OCI-LY1 (cell line): ENCODE measurements at regions not wholly inside any gene's neighbourhood (a gene's known extent, or its start where the extent isn't known, plus 50 kb on each side); places are given as distances from the start of the nearest gene placed in this dataset.

Experiments
- H2AFZ ChIP-seq: fragments of 200-600 bp; sonication (generic), shearing (Covaris generic); 2 replicates; pipeline ENCODE4 v1.6.0; 2014; ENCODE audit warnings: antibody characterized with exemption, mild to moderate bottlenecking, low read length
- H3F3A ChIP-seq: fragments of 200-600 bp; sonication (generic), shearing (Covaris generic); 2 replicates; pipeline ENCODE4 v1.6.0; 2014; ENCODE audit warnings: mild to moderate bottlenecking, antibody characterized with exemption, low read length, moderate library complexity; ENCODE audit not compliant: insufficient read depth
- H3K27ac ChIP-seq: fragments of 200-600 bp; sonication (generic); 2 replicates; pipeline ENCODE4 v1.5.1; 2014; ENCODE audit warnings: low read length, mixed run types, mild to moderate bottlenecking, low read depth; ENCODE audit not compliant: poor library complexity, severe bottlenecking
- H3K27me3 ChIP-seq: fragments of 200-600 bp; sonication (generic); 2 replicates; pipeline ENCODE4 v1.6.0; 2014; ENCODE audit warnings: antibody characterized with exemption, mild to moderate bottlenecking, low read length, moderate library complexity; ENCODE audit not compliant: insufficient read depth
- H3K36me3 ChIP-seq: fragments of 200-600 bp; sonication (generic); 2 replicates; pipeline ENCODE4 v1.6.1; 2014; ENCODE audit warnings: mild to moderate bottlenecking, antibody characterized with exemption, low read length, moderate library complexity, mixed read lengths; ENCODE audit not compliant: insufficient read depth
- H3K4me1 ChIP-seq: fragments of 200-600 bp; sonication (generic); 2 replicates; pipeline ENCODE4 v1.5.1; 2014; ENCODE audit warnings: mild to moderate bottlenecking, low read length, moderate library complexity; ENCODE audit not compliant: insufficient read depth, severe bottlenecking
- H3K4me2 ChIP-seq: fragments of 200-600 bp; sonication (generic), shearing (Covaris generic); 2 replicates; pipeline ENCODE4 v1.6.1; 2014; ENCODE audit warnings: low read length
- H3K4me3 ChIP-seq: fragments of 200-600 bp; sonication (generic); 2 replicates; pipeline ENCODE4 v1.5.1; 2014; ENCODE audit warnings: low read length, low read depth, mild to moderate bottlenecking, mixed read lengths; ENCODE audit not compliant: poor library complexity, severe bottlenecking
- H3K79me2 ChIP-seq: fragments of 200-600 bp; shearing (Covaris generic); 2 replicates; pipeline ENCODE4 v1.6.1; 2016; ENCODE audit warnings: mixed run types, low read length, mixed read lengths; ENCODE audit not compliant: insufficient read depth
- H3K9ac ChIP-seq: fragments of 200-600 bp; sonication (generic), shearing (Covaris generic); 2 replicates; pipeline ENCODE4 v1.6.1; 2014; ENCODE audit warnings: mild to moderate bottlenecking, low read length, mixed read lengths
- H3K9me2 ChIP-seq: fragments of 200-600 bp; sonication (generic), shearing (Covaris generic); 2 replicates; pipeline ENCODE4 v1.6.1; 2014; ENCODE audit warnings: low read depth, mild to moderate bottlenecking, low read length, mixed read lengths
- H3K9me3 ChIP-seq: fragments of 200-600 bp; shearing (Covaris generic); 2 replicates; pipeline ENCODE4 v1.6.1; 2014; ENCODE audit warnings: low read length, mixed read lengths
- H4K20me1 ChIP-seq: fragments of 200-600 bp; sonication (generic), shearing (Covaris generic); 2 replicates; pipeline ENCODE4 v1.6.0; 2016; ENCODE audit warnings: mild to moderate bottlenecking, low read length; ENCODE audit not compliant: insufficient read depth
- CTCF ChIP-seq: fragments of 200-600 bp; sonication (generic), shearing (Covaris generic); IDR thresholded peaks from 2 replicates; pipeline ENCODE4 v1.5.1; 2017; ENCODE audit warnings: mild to moderate bottlenecking, antibody characterized with exemption, low read length, moderate library complexity, mixed read lengths
- EZH2 ChIP-seq: fragments of 200-600 bp; sonication (generic), shearing (Covaris generic); IDR thresholded peaks from 2 replicates; pipeline ENCODE4 v1.8.0; 2017; ENCODE audit warnings: borderline replicate concordance, mixed run types, mild to moderate bottlenecking, antibody characterized with exemption, low read length, moderate library complexity, mixed read lengths

- Histone ChIP-seq H3K4me2 (no peak overlapping the region), H3K4me1 (no peaks in the 10 kb centered on the region), H3K79me2 (no peaks in the 10 kb centered on the region), H3K27me3 (no peaks in the 10 kb centered on the region), H3K9ac (no peak overlapping the region), H3F3A (no peaks in the 10 kb centered on the region), H2AFZ (no peak overlapping the region), H3K9me3 (no peaks in the 10 kb centered on the region), H4K20me1 (no peaks in the 10 kb centered on the region), H3K36me3 (no peaks in the 10 kb centered on the region), H3K9me2 (no peaks in the 10 kb centered on the region), H3K27ac (no peak overlapping the region), H3K4me3 (no peak overlapping the region)
- TF ChIP-seq CTCF (peak; percentile 77), EZH2 (no peak)
These were observed 55.2 kb upstream of the CHRNA7 start for GRCh38 chr15:31974855-31975829.

- TF ChIP-seq EZH2: no peak
- no peak for TF ChIP-seq CTCF
- no peaks in the 10 kb centered on the region for H3K9me3 ChIP-seq
These were observed 54.5 kb upstream of the CHRNA7 start for GRCh38 chr15:31975830-31976229.

GRCh38 chr15:31977138-31977537, 53.2 kb upstream of the CHRNA7 start:
- Histone ChIP-seq H3K4me1 (no peaks in the 10 kb centered on the region), H3K27ac (no peak overlapping the region), H3F3A (no peaks in the 10 kb centered on the region), H2AFZ (no peak overlapping the region), H3K4me2 (no peak overlapping the region), H3K79me2 (no peaks in the 10 kb centered on the region), H3K4me3 (no peak overlapping the region), H3K27me3 (no peaks in the 10 kb centered on the region), H3K9me3 (no peaks in the 10 kb centered on the region), H3K36me3 (no peaks in the 10 kb centered on the region), H3K9ac (no peak overlapping the region), H3K9me2 (no peaks in the 10 kb centered on the region), H4K20me1 (no peaks in the 10 kb centered on the region)
- TF ChIP-seq EZH2 (no peak), CTCF (no peak)

More at GRCh38 chr15:31975830-31976229, 54.5 kb upstream of the CHRNA7 start:
- Histone ChIP-seq H3K9me2 (no peaks in the 10 kb centered on the region), H3K27me3 (no peaks in the 10 kb centered on the region), H3K79me2 (no peaks in the 10 kb centered on the region), H3K36me3 (no peaks in the 10 kb centered on the region), H3F3A (no peaks in the 10 kb centered on the region), H3K27ac (no peak overlapping the region), H3K4me1 (no peaks in the 10 kb centered on the region), H3K4me2 (no peak overlapping the region), H3K9ac (no peak overlapping the region), H3K4me3 (no peak overlapping the region), H4K20me1 (no peaks in the 10 kb centered on the region), H2AFZ (no peak overlapping the region)
